PFSK-1 (cell line): ENCODE measurements at regions not wholly inside any gene's neighbourhood (a gene's known extent, or its start where the extent isn't known, plus 50 kb on each side); places are given as distances from the start of the nearest gene placed in this dataset.

Source experiments
- FOXP2 ChIP-seq: optimal IDR thresholded peaks from 2 replicates; pipeline ENCODE3; 2011; ENCODE audit warnings: borderline replicate concordance, control low read depth, inconsistent platforms; ENCODE audit not compliant: insufficient read depth; ENCODE audit errors: extremely low read length, extremely low read depth
- POLR2AphosphoS5 ChIP-seq: IDR thresholded peaks from 2 replicates; pipeline ENCODE4 v1.6.1; 2012; ENCODE audit warnings: low read depth, mild to moderate bottlenecking, control low read depth, low read length, moderate library complexity
- REST ChIP-seq, 2 experiments: IDR thresholded peaks; 2 replicates each; pipeline versions ENCODE4 v1.6.1 to v1.8.0; 2011 to 2012; ENCODE audit warnings: low read depth in 2 of 2, low read length in 2 of 2, control low read depth in 1 of 2, inconsistent platforms in 1 of 2, mild to moderate bottlenecking in 1 of 2, moderate library complexity in 1 of 2; ENCODE audit not compliant: insufficient read depth in 1 of 2
- SIN3A ChIP-seq: IDR thresholded peaks from 2 replicates; pipeline ENCODE4 v1.6.1; 2012; ENCODE audit warnings: mild to moderate bottlenecking, low read length, moderate library complexity, borderline replicate concordance; ENCODE audit not compliant: insufficient read depth
- TAF1 ChIP-seq: IDR thresholded peaks from 2 replicates; pipeline ENCODE4 v1.6.1; 2012; ENCODE audit warnings: low read length, control low read depth, borderline replicate concordance; ENCODE audit not compliant: insufficient read depth

GRCh38 chr6:140069576-140069975 lies 695.1 kb upstream of the CITED2 start:
- TF ChIP-seq POLR2AphosphoS5: no peak
- TF ChIP-seq REST (IDR thresholded peaks at IDR 0.05; ENCODE audit: insufficient read depth in 1 of 2, low read depth in 2 of 2, low read length in 2 of 2): no peak
- no peak for TF ChIP-seq FOXP2
- no peak for TF ChIP-seq TAF1
- no peak for TF ChIP-seq SIN3A

GRCh38 chr6:140068801-140069200 lies 694.4 kb upstream of the CITED2 start:
- TF ChIP-seq FOXP2 (no peak), SIN3A (no peak), POLR2AphosphoS5 (no peak), REST (IDR thresholded peaks at IDR 0.05; ENCODE audit: insufficient read depth in 1 of 2, low read depth in 2 of 2, low read length in 2 of 2) (no peak), TAF1 (no peak)

GRCh38 chr6:140064366-140064765 lies 689.9 kb upstream of the CITED2 start:
- TF ChIP-seq SIN3A: no peak
- no peak for TF ChIP-seq POLR2AphosphoS5
- no peak for TF ChIP-seq FOXP2
- TF ChIP-seq TAF1: no peak
- no peak for TF ChIP-seq REST (IDR thresholded peaks at IDR 0.05; ENCODE audit: insufficient read depth in 1 of 2, low read depth in 2 of 2, low read length in 2 of 2)

- TF ChIP-seq SIN3A (no peak), REST (IDR thresholded peaks at IDR 0.05; ENCODE audit: insufficient read depth in 1 of 2, low read depth in 2 of 2, low read length in 2 of 2) (no peak), TAF1 (no peak), FOXP2 (no peak), POLR2AphosphoS5 (no peak)
Measured at GRCh38 chr6:140063021-140063399, 688.6 kb upstream of the CITED2 start.
